Brain microvascular endothelial cell (primary cell): ENCODE measurements at regions not wholly inside any gene's neighbourhood (a gene's known extent, or its start where the extent isn't known, plus 50 kb on each side); places are given as distances from the start of the nearest gene placed in this dataset.

Source experiments
- DNase-seq: peaks from one replicate; pipeline ENCODE4 v3.0.0-alpha.2; 2020
- H3K27ac ChIP-seq: fragments of 250-450 bp; sonication (Bioruptor Pico); 2 replicates; pipeline ENCODE4 v1.5.1; 2020; ENCODE audit warnings: mild to moderate bottlenecking, moderate library complexity
- H3K27me3 ChIP-seq: fragments of 250-450 bp; sonication (Bioruptor Pico); replicated peaks from 2 replicates; pipeline ENCODE4 v1.5.1; 2020; ENCODE audit warnings: mild to moderate bottlenecking
- H3K36me3 ChIP-seq: fragments of 250-450 bp; sonication (Bioruptor Pico); replicated peaks from 2 replicates; pipeline ENCODE4 v1.5.1; 2020; ENCODE audit warnings: mild to moderate bottlenecking
- H3K4me3 ChIP-seq: 2 replicates; pipeline ENCODE4 v1.5.1; 2011; ENCODE audit warnings: low read depth, mild to moderate bottlenecking, control low read depth, low read length, moderate library complexity
- CTCF ChIP-seq: IDR thresholded peaks from 2 replicates; pipeline ENCODE4 v1.5.1; 2011; ENCODE audit warnings: low read depth, mild to moderate bottlenecking, moderate library complexity, low read length, control low read depth, inconsistent platforms; ENCODE audit errors: missing control alignments
- in situ Hi-C: cut with HindIII; loops from 2 replicates; pipeline ENCODE4 v1.10.0; 2017; ENCODE audit warnings: low sequenced_read_pairs, low pct_ligation_motif_present

- in situ Hi-C loops, result no loop called here
- Histone ChIP-seq H3K27ac (no peak overlapping the region), H3K4me3 (no peak overlapping the region), H3K27me3 (no peaks in the 10 kb centered on the region), H3K36me3 (no peaks in the 10 kb centered on the region)
- TF ChIP-seq CTCF, result peak; percentile 76
- peak; percentile 66 for DNase-seq
Observed at GRCh38 chr11:38791346-38791961, 2193.4 kb upstream of the RAG2 start.

- Histone ChIP-seq H3K27me3 (no peaks in the 10 kb centered on the region), H3K36me3 (no peaks in the 10 kb centered on the region), H3K27ac (no peak overlapping the region), H3K4me3 (no peak overlapping the region)
- no peak for TF ChIP-seq CTCF
- in situ Hi-C loops, result no loop called here
- DNase-seq, result no peak
Observed at GRCh38 chr11:38788561-38788960, 2190.5 kb upstream of the RAG2 start.

- Histone ChIP-seq H3K36me3 (no peaks in the 10 kb centered on the region), H3K27me3 (no peaks in the 10 kb centered on the region), H3K4me3 (no peak overlapping the region), H3K27ac (no peak overlapping the region)
- no peak for TF ChIP-seq CTCF
- no peak for DNase-seq
- in situ Hi-C loops, result no loop called here
Observed at GRCh38 chr11:38784164-38784563, 2186.1 kb upstream of the RAG2 start.

GRCh38 chr11:38766796-38767195 lies 2168.8 kb upstream of the RAG2 start:
- Histone ChIP-seq H3K4me3 (no peak overlapping the region), H3K27me3 (no peaks in the 10 kb centered on the region), H3K36me3 (no peaks in the 10 kb centered on the region), H3K27ac (no peak overlapping the region)
- DNase-seq, result no peak
- TF ChIP-seq CTCF, result no peak
- in situ Hi-C loops, result no loop called here

GRCh38 chr11:38759394-38759793 lies 2161.4 kb upstream of the RAG2 start:
- H3K36me3 ChIP-seq, result no peaks in the 10 kb centered on the region
- no peak for DNase-seq
- no peaks in the 10 kb centered on the region for H3K27me3 ChIP-seq
- H3K4me3 ChIP-seq, result no peak overlapping the region
- no peak for TF ChIP-seq CTCF
- in situ Hi-C loops, result no loop called here
- no peak overlapping the region for H3K27ac ChIP-seq

GRCh38 chr11:38756537-38756936 lies 2158.5 kb upstream of the RAG2 start:
- Histone ChIP-seq H3K27me3 (no peaks in the 10 kb centered on the region), H3K27ac (no peak overlapping the region), H3K4me3 (no peak overlapping the region), H3K36me3 (no peaks in the 10 kb centered on the region)
- no peak for DNase-seq
- no peak for TF ChIP-seq CTCF
- in situ Hi-C loops, result no loop called here
